Body of pancreas (tissue), 4 donors: ENCODE measurements at regions not wholly inside any gene's neighbourhood (a gene's known extent, or its start where the extent isn't known, plus 50 kb on each side); places are given as distances from the start of the nearest gene placed in this dataset.

Experiments
- ATAC-seq: fragments of 150-250 bp; one replicate; pipeline ENCODE4 v1.9.1; 2016
- DNase-seq, 4 donors: peaks; one replicate each; pipeline ENCODE4 v3.0.0-alpha.2; 2019
- H3K27ac ChIP-seq, 4 donors: fragments of 200-600 bp; sonication (generic); 1 replicate in 3 of 4; 2 replicates in 1 of 4; pipeline versions ENCODE4 v1.5.1 to v1.6.1; 2016 to 2019; ENCODE audit warnings: mild to moderate bottlenecking in 1 of 4, mixed read lengths in 1 of 4, moderate library complexity in 1 of 4
- H3K27me3 ChIP-seq, 2 donors: fragments of 200-600 bp; sonication (generic); one replicate each; pipeline ENCODE4 v1.6.0; 2016; ENCODE audit warnings: mild to moderate bottlenecking in 1 of 2
- H3K36me3 ChIP-seq, 2 donors: fragments of 200-600 bp; sonication (generic); replicated peaks in 1 of 2; 2 replicates each; pipeline ENCODE4 v1.5.1; 2016; ENCODE audit warnings: low read depth in 2 of 2; ENCODE audit not compliant: insufficient read depth in 1 of 2
- H3K4me1 ChIP-seq: fragments of 200-600 bp; sonication (generic); one replicate; pipeline ENCODE4 v1.6.0; 2016
- H3K4me3 ChIP-seq, 2 donors: fragments of 200-600 bp; sonication (generic); 1 replicate in 1 of 2; 2 replicates in 1 of 2; pipeline ENCODE4 v1.5.1; 2016 to 2019
- H3K9me3 ChIP-seq, 3 donors: fragments of 200-600 bp; sonication (generic); 1 replicate in 2 of 3; 2 replicates in 1 of 3; pipeline ENCODE4 v1.5.1; 2016
- CTCF ChIP-seq, 7 experiments: fragments of 450-650 bp in 4 of 7; fragments of 200-600 bp in 3 of 7; sonication (generic) in 3 of 7; IDR thresholded peaks; one replicate each; pipeline ENCODE4 v1.5.1; 2016 to 2019; ENCODE audit warnings: antibody characterized with exemption in 7 of 7
- POLR2A ChIP-seq, 3 donors: fragments of 450-650 bp; IDR thresholded peaks; one replicate each; pipeline ENCODE4 v1.6.1; 2016; ENCODE audit warnings: antibody characterized with exemption in 3 of 3, mild to moderate bottlenecking in 2 of 3
- WGBS, 2 donors: methylation state at CpG; one replicate each; pipeline ENCODE4 v1.1.5; 2017; 5-methylcytosine and 5-hydroxymethylcytosine counted together
- intact Hi-C: fragments of 100-400 bp; cut with DNase I; formaldehyde crosslinking; loops from one replicate; pipeline ENCODE4 v1.15.1; 2023

- peaks cover 19% of the 10 kb centered on the region for H3K4me1 ChIP-seq
- H3K4me3 ChIP-seq = no peak overlapping the region
- H3K36me3 ChIP-seq = no peaks in the 10 kb centered on the region
- intact Hi-C loops = no loop called here
- WGBS, 2 donors = 83 to 86% methylated on average over 9 to 15 of the region's 15 CpGs
- ATAC-seq = no peak
- DNase-seq = no peak
- no peaks in the 10 kb centered on the region for H3K9me3 ChIP-seq
- H3K27ac ChIP-seq = no peak overlapping the region
- H3K27me3 ChIP-seq = no peaks in the 10 kb centered on the region
- no peak for TF ChIP-seq POLR2A (IDR thresholded peaks at IDR 0.05)
- no peak for TF ChIP-seq CTCF (IDR thresholded peaks at IDR 0.05)
Observed at GRCh38 chr21:43330306-43330881, 96.5 kb downstream of the SIK1 start.

DNA sequence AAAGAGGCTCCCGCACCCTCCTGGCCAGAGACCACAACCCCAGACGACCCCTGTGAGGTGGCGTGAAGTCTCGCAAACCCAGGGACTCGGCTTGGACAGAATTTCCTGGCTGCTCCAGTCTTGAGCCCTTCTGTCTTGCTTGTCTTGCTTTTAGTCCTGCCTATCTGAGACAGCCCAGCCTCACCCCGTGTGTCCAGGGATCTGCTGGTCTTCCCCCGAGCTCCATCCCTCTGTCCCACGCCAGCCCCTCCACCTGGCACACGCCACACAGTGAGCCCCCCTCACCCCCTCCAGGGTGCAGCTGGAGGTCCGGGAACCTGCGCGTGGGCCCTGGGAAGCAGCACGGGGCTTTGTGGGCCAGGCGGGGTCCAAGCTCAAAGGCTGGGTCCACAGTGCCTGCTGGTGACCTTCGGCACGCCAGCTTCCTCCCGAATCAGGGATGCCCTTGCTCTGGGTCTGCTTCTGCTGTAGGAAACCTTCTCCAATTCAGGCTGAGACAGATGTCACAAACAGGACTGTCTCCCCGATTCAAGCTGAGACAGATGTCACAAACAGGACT is 97.1 kb downstream of the SIK1 start:
- no peak overlapping the region for H3K27ac ChIP-seq
- H3K4me3 ChIP-seq = no peak overlapping the region
- WGBS, 2 donors = 74 to 80% methylated on average over 18 of the region's 18 CpGs
- no peak for DNase-seq
- H3K9me3 ChIP-seq = no peaks in the 10 kb centered on the region
- no peak for ATAC-seq
- TF ChIP-seq POLR2A (IDR thresholded peaks at IDR 0.05) (no peak), CTCF (IDR thresholded peaks at IDR 0.05) (no peak)
- no peaks in the 10 kb centered on the region for H3K27me3 ChIP-seq
- intact Hi-C loops = no loop called here
- H3K36me3 ChIP-seq = no peaks in the 10 kb centered on the region
- peaks cover 19% of the 10 kb centered on the region for H3K4me1 ChIP-seq

- DNase-seq = no peak
- 84% methylated on average over 16 to 22 of the region's 22 CpGs for WGBS, 2 donors
- H3K4me1 ChIP-seq = peaks cover 16% of the 10 kb centered on the region
Observed at GRCh38 chr21:43328958-43329691, 97.8 kb downstream of the SIK1 start.

GRCh38 chr21:43328185-43328957 is 98.6 kb downstream of the SIK1 start:
- ATAC-seq (no peak), DNase-seq (no peak)
- Histone ChIP-seq H3K4me1 (peaks cover 15% of the 10 kb centered on the region), H3K27ac (no peak overlapping the region), H3K9me3 (no peaks in the 10 kb centered on the region), H3K27me3 (no peaks in the 10 kb centered on the region), H3K4me3 (no peak overlapping the region), H3K36me3 (no peaks in the 10 kb centered on the region)
- WGBS, 2 donors = 82 to 88% methylated on average over 13 of the region's 13 CpGs
- intact Hi-C loops = no loop called here
- TF ChIP-seq POLR2A (IDR thresholded peaks at IDR 0.05) = no peak
- TF ChIP-seq CTCF (IDR thresholded peaks at IDR 0.05) = no peak

More at GRCh38 chr21:43328958-43329691, 97.8 kb downstream of the SIK1 start:
- intact Hi-C loops = no loop called here
- Histone ChIP-seq H3K27ac (no peak overlapping the region), H3K36me3 (no peaks in the 10 kb centered on the region), H3K9me3 (no peaks in the 10 kb centered on the region), H3K4me3 (no peak overlapping the region), H3K27me3 (no peaks in the 10 kb centered on the region)
- no peak for ATAC-seq
- TF ChIP-seq CTCF (IDR thresholded peaks at IDR 0.05) (no peak), POLR2A (IDR thresholded peaks at IDR 0.05) (no peak)
